Effector memory CD8-positive, alpha-beta T cell (primary cell): ENCODE measurements at regions not wholly inside any gene's neighbourhood (a gene's known extent, or its start where the extent isn't known, plus 50 kb on each side); places are given as distances from the start of the nearest gene placed in this dataset.

ENCODE experiments used
- ATAC-seq: fragments of 150-1000 bp; cut with Tn5 transposase; replicated peaks from 2 replicates; pipeline ENCODE4 v1.10.0; 2021; ENCODE audit warnings: mild to moderate bottlenecking, moderate library complexity
- DNase-seq, 3 experiments: peaks; one replicate each; pipeline ENCODE4 v3.0.0; 2021
- H3K27ac Mint-ChIP-seq, 2 donors: one replicate each; pipeline ENCODE4 v1.8.0; 2022; ENCODE audit warnings: mild to moderate bottlenecking in 2 of 2, mixed read lengths in 2 of 2, moderate library complexity in 2 of 2
- H3K27me3 Mint-ChIP-seq, 2 donors: one replicate each; pipeline ENCODE4 v1.8.0; 2022; ENCODE audit warnings: mixed read lengths in 2 of 2
- H3K36me3 Mint-ChIP-seq: one replicate; pipeline ENCODE4 v1.8.0; 2022; ENCODE audit warnings: mild to moderate bottlenecking, moderate library complexity, mixed read lengths; ENCODE audit not compliant: insufficient read depth
- H3K4me1 Mint-ChIP-seq, 2 donors: one replicate each; pipeline ENCODE4 v1.8.0; 2022; ENCODE audit warnings: low read depth in 2 of 2, mixed read lengths in 2 of 2
- H3K4me3 Mint-ChIP-seq, 2 donors: one replicate each; pipeline ENCODE4 v1.8.0; 2022; ENCODE audit warnings: mild to moderate bottlenecking in 2 of 2, mixed read lengths in 2 of 2, moderate library complexity in 2 of 2
- H3K9me3 Mint-ChIP-seq, 2 donors: one replicate each; pipeline ENCODE4 v1.8.0; 2022; ENCODE audit warnings: mixed read lengths in 2 of 2

DNA sequence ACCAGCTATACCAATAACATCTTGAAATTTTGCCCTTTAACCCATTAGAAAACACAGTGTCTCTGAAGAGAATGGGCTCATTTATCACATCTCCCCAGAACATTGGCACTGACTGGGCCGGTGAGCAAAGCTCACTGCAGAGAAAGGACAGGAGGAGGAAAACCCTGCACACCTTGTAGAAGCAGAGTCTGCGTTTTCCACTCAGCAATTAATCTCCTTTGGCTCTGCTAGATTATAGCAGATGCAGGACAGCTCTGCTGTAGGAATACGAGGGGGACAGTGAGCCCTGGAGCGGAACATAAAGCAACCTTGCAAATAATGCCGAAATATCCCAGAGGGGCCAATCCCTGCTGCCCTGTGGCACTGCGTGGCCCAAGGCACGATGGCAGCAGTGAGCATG, 113.9 kb downstream of the TSN start:
- Mint-ChIP-seq H3K27me3 (peaks cover 12 to 29% of the 10 kb centered on the region in 2 donors), H3K4me3 (no peak overlapping the region)
- no peak for ATAC-seq

DNA sequence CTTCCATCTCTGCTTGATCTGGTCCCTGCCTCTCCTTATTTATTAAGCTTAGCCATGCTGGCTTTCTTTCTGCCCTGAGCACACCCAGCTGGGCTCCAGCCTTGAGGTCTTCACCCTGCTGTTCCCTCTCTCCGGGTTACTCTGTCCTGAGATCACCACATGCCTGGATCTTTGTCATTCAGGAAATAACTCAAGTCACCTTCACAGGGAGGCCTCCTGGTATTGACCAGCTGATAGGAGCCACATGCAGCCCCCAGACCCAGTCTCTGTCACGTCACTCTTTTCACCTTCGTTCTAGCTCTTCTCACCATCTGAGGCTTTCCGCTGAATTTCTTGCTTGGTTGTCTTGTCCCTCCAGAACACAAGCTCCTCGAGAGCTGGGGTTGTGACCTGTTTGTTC, 114.4 kb downstream of the TSN start:
- Mint-ChIP-seq H3K9me3 (no peaks in the 10 kb centered on the region), H3K4me3 (no peak overlapping the region), H3K4me1 (no peaks in the 10 kb centered on the region), H3K27me3 (peaks cover 12 to 29% of the 10 kb centered on the region in 2 donors), H3K36me3 (no peaks in the 10 kb centered on the region), H3K27ac (no peak overlapping the region)
- ATAC-seq (no peak), DNase-seq (no peak)

More for the DNA sequence above, 113.9 kb downstream of the TSN start:
- Mint-ChIP-seq H3K9me3 (no peaks in the 10 kb centered on the region), H3K36me3 (no peaks in the 10 kb centered on the region), H3K4me1 (no peaks in the 10 kb centered on the region), H3K27ac (no peak overlapping the region)
- no peak for DNase-seq

DNA sequence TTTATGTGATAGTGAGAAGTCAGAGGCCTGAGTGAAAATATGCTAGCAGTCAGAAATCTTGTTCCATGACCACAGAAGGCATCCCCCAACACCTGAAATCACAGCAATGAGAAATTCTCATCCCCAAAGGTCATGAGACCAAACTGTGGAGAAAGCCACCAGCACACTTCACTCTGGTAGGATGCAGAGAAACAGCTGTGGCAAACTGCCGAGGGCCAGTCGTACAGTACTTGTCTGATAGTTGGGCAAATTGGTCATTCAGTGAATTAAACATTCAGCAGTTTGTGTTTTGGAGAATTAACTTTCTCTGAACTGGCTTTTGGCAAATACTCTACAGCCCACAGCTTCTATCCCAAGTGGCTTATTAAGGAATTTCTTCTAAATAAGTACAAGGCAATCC, 117.2 kb downstream of the TSN start:
- H3K27ac Mint-ChIP-seq: no peak overlapping the region
- no peak for ATAC-seq
- H3K4me3 Mint-ChIP-seq: no peak overlapping the region
- no peaks in the 10 kb centered on the region for H3K4me1 Mint-ChIP-seq
- H3K36me3 Mint-ChIP-seq: no peaks in the 10 kb centered on the region
- H3K9me3 Mint-ChIP-seq: no peaks in the 10 kb centered on the region
- peaks cover 12 to 16% of the 10 kb centered on the region in 2 donors for H3K27me3 Mint-ChIP-seq
- no peak for DNase-seq

DNA sequence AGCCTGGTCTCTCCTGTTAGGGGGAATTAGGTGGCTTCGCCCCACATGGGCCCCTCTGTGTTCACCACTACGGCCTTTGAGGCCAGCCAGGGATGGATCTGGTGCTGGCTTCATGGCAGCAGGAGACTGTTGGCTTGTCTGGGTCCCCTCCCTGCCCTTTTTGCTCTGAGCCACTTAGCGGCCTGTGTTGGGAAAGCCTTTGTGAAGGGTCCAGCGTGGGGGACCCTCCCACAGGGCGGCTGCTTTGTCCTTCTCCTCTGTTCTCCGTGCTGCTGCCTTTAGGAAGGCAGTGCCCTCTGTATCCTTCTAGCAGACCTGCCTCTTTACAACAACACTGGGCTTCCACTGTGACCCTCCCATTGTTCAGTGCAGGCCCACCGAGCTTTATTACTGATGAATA, 118.4 kb downstream of the TSN start:
- Mint-ChIP-seq H3K27me3 (peaks cover 18 to 19% of the 10 kb centered on the region in 2 donors), H3K36me3 (no peaks in the 10 kb centered on the region)

DNA sequence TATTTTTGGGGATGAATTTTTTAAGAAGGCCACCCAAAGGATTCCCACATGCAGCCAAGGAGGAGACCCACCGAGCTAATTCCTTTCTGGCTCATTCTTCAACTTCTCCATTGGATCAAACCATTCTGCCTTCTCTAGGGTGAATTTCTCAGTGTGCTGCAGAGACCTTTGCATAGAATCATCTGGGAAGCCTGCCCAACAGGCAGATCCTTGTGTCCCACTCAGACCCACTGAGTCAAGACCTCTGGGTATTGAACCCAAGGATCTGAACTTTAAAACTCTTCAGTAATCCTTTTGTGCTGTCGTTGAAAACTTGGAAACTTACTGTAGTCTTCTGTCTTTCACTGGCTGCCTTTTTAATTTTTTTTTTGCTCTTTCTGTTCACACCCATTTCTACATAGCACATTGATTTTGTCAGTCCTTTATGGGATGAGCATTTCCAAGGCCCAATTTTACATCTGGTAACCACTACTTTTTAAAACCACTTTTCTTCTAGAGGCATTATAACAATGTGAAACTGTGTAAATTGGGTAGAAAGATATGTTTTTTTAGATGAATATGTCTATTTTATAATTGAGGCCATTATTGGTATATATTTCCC, 120.2 kb downstream of the TSN start:
- no peaks in the 10 kb centered on the region for H3K4me1 Mint-ChIP-seq
- ATAC-seq: no peak
- no peak overlapping the region for H3K4me3 Mint-ChIP-seq
- peaks cover 20 to 24% of the 10 kb centered on the region in 2 donors for H3K27me3 Mint-ChIP-seq
- H3K9me3 Mint-ChIP-seq: no peaks in the 10 kb centered on the region
- no peak overlapping the region for H3K27ac Mint-ChIP-seq
- no peaks in the 10 kb centered on the region for H3K36me3 Mint-ChIP-seq
- no peak for DNase-seq

More for the DNA sequence above, 118.4 kb downstream of the TSN start:
- Mint-ChIP-seq H3K27ac (no peak overlapping the region), H3K4me1 (no peaks in the 10 kb centered on the region), H3K4me3 (no peak overlapping the region), H3K9me3 (no peaks in the 10 kb centered on the region)
- no peak for ATAC-seq
- DNase-seq: no peak

DNA sequence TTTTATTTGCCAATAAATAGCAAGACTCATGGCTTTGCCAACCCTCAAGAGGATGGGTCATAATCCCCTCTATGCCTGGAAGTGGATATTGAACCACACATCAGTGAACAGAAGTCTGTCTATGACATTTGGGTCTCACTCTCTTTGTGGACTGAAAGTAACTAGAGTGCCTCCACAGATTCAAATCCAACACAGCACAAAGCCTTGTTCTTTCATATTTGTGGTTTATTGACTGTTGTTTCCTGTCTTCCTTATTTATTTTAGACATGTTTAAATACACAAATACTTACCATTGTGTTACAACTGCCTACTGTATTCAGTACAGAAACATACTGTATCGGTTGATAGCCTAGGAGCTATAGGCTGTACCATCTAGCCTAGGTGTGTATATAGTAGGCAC, 121.9 kb downstream of the TSN start:
- Mint-ChIP-seq H3K9me3 (no peaks in the 10 kb centered on the region), H3K4me3 (no peak overlapping the region), H3K27me3 (peaks cover 30 to 37% of the 10 kb centered on the region in 2 donors), H3K4me1 (no peaks in the 10 kb centered on the region), H3K27ac (no peak overlapping the region), H3K36me3 (no peaks in the 10 kb centered on the region)
- ATAC-seq: no peak
- no peak for DNase-seq

DNA sequence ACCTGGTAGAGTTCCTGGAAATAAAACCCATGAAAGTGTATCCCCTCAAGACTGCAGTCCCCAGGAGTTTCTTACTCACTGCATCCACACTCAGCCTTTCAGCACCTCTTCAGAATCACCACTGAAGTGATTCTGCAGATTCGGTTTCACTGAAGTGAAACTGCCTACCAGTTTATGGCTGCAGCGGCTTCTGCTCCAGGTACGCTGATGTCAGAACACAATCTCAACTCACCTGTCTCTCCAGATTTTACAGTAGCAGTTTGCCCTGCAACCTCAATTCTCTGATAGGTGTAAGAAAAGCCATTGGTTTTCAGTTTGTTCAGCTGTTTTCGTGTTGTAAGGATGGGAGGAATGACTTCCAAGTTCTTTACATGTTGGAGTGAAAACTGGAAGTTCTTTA, 124.8 kb downstream of the TSN start:
- no peak for ATAC-seq
- Mint-ChIP-seq H3K4me1 (no peaks in the 10 kb centered on the region), H3K27me3 (peaks cover 45 to 55% of the 10 kb centered on the region in 2 donors), H3K9me3 (no peaks in the 10 kb centered on the region), H3K4me3 (no peak overlapping the region), H3K27ac (no peak overlapping the region), H3K36me3 (peaks cover 3% of the 10 kb centered on the region)
- DNase-seq: no peak

DNA sequence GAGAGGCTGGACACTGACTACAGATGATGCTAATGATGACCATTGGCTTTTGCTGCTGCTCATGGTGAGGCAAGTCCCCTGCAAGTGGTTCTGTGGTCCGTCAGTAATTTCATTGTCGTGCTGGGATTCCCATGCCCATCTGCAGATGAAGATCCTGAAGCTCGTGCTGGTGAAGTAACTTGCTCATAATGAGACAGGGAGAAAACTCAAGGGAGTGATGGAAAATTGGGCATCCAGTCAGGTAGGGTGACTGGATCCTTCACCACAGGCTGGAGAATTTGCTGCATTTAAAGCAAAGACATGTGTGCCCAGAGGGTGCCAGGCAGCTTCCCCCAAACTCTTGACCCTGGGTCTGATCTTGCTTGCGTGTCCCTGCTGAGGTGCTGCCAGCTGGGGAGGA, 125.6 kb downstream of the TSN start:
- DNase-seq (no peak), ATAC-seq (no peak)
- peaks cover 52 to 62% of the 10 kb centered on the region in 2 donors for H3K27me3 Mint-ChIP-seq
- peaks cover 3% of the 10 kb centered on the region for H3K36me3 Mint-ChIP-seq
- no peak overlapping the region for H3K27ac Mint-ChIP-seq
- H3K9me3 Mint-ChIP-seq: no peaks in the 10 kb centered on the region
- H3K4me3 Mint-ChIP-seq: no peak overlapping the region
- no peaks in the 10 kb centered on the region for H3K4me1 Mint-ChIP-seq

DNA sequence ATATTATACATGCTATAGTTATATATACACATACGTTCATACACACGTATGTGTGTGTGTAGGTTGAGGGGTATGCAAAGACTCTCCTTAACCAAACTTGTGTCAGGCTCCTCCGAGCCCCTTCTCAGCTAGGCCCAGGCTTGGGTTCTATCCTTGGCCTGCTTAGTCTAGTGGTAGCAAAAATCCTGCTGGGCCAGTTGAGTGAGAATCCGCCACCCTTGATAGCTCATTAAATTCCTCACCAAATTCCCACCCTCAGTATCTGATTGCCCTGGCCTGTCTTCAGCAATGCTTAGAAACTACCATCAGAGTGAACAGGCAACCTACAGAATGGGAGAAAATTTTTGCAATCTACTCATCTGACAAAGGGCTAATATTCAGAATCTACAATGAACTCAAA, 126.5 kb downstream of the TSN start:
- Mint-ChIP-seq H3K36me3 (peaks cover 3% of the 10 kb centered on the region), H3K4me3 (no peak overlapping the region), H3K27me3 (peaks cover 59 to 70% of the 10 kb centered on the region in 2 donors), H3K27ac (no peak overlapping the region), H3K4me1 (no peaks in the 10 kb centered on the region), H3K9me3 (no peaks in the 10 kb centered on the region)
- no peak for ATAC-seq
- DNase-seq: no peak

DNA sequence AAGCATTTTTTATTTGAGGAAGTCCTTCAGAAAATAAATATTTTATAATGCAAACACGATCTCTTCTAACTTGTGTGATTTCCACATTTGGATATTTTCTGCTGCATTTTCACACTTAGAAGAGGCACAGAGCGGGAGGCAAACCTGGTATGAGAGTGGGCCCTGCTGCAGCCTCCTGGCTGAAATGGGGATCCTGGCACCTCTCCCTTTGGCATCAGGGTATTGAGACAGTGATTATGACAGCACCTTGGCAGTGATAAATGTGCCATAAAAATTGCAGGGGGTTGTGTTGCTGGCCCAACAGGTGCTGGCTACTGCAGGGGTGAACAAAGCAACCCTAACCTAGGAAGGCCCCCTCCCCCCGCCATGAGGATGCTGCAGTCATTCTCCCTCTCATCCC, 128.6 kb downstream of the TSN start:
- H3K9me3 Mint-ChIP-seq: no peaks in the 10 kb centered on the region
- peaks cover 3% of the 10 kb centered on the region for H3K36me3 Mint-ChIP-seq
- no peak for DNase-seq
- no peaks in the 10 kb centered on the region for H3K4me1 Mint-ChIP-seq
- peaks cover 69 to 84% of the 10 kb centered on the region in 2 donors for H3K27me3 Mint-ChIP-seq
- no peak overlapping the region for H3K4me3 Mint-ChIP-seq
- no peak overlapping the region for H3K27ac Mint-ChIP-seq
- ATAC-seq: no peak

DNA sequence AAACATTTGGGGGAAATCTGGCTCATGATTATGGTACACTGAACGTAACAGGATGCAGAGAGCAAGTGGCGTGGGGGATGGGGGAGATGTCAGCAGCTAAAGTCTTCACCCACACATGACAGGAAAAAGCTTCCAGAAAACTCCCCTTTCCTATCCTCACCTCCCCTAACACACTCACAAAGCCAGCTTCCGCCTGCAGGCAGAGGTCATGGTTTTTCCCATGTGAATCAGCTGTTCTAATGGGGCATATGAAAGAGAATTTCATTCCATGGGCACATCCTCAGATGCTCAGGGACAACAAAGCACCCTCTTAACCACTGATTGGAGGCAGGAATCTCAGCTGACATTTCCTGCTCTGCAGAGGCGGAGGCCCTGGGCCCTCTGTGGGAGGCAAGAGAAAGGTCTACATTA, 129.1 kb downstream of the TSN start:
- no peaks in the 10 kb centered on the region for H3K9me3 Mint-ChIP-seq
- no peak overlapping the region for H3K4me3 Mint-ChIP-seq
- DNase-seq (no peak), ATAC-seq (no peak)
- no peak overlapping the region for H3K27ac Mint-ChIP-seq
- H3K27me3 Mint-ChIP-seq: peaks cover 65 to 82% of the 10 kb centered on the region in 2 donors
- peaks cover 3% of the 10 kb centered on the region for H3K36me3 Mint-ChIP-seq
- H3K4me1 Mint-ChIP-seq: no peaks in the 10 kb centered on the region

DNA sequence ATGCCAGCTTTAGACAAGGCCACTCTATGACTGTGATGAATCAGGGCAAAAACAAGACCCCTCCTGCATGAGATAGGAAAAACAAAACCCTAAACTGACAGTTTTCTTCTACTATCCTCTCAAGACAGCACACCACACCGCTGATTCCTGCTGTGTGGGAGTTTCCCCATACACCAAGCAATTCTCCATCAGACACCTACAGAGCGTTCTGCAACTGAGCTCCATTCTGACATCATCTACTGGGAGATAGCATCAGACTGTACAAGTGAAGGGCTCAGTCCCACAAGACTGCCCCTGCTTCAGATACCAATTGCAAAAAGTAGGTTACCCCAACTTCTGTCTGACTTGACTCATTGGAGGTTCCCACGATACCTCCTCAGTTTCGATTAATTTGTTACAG, 130.6 kb downstream of the TSN start:
- DNase-seq (no peak), ATAC-seq (no peak)
- peaks cover 3% of the 10 kb centered on the region for H3K36me3 Mint-ChIP-seq
- no peak overlapping the region for H3K4me3 Mint-ChIP-seq
- no peaks in the 10 kb centered on the region for H3K4me1 Mint-ChIP-seq
- no peak overlapping the region for H3K27ac Mint-ChIP-seq
- H3K27me3 Mint-ChIP-seq: peaks cover 61 to 77% of the 10 kb centered on the region in 2 donors
- H3K9me3 Mint-ChIP-seq: no peaks in the 10 kb centered on the region

DNA sequence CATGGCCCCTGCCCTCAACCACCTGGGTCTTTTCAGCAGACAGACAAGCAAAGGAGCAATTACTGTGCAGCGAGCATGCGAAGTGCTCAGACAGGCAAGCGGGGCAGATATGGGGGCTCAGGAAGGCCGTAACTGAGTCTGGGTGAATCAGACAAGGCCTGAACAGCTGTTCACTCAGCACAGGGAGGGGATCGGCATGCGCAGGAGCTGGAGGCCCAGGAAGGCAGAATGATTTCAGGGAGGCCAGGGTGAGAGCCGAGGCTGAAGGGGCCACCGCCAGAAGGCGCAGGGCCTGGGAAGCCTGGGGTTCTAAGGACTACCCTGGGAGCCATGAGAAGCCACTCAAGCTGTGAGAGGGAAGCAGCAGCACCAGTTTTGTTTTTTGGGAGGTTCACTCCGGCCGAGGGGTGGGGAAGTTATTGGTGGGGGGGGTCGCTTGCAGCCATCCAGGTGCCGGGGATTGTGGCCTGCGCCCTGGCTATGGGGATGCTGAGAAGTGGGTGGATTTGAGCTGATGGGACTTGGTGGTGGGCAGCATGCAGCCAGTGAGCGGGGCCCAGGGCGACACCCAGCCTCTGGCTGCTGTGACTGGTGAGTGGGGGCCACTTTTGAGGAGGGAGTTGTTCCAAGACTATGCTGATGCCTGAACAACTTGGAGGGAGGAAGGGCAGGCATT, 132.2 kb downstream of the TSN start:
- no peak for DNase-seq
- H3K36me3 Mint-ChIP-seq: peaks cover 3% of the 10 kb centered on the region

DNA sequence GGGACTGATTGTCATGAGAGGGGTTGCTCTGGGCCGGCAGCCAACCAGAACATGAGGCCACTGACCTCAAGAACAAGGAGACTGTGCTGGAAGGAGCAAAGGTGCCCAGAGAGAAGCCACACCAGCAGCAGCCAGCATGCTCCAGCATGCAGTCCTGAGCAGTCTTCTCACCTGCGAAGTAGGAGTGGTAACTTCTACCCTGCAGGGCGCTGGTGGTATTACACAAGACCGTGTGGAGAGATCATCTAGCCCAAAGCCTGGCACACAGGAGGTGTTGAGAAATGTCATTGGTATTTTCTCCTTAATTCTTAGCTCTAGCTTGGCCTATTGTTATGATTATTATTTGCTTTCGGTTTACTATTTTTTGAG, 132.7 kb downstream of the TSN start:
- H3K36me3 Mint-ChIP-seq: peaks cover 3% of the 10 kb centered on the region
- H3K9me3 Mint-ChIP-seq: no peaks in the 10 kb centered on the region
- ATAC-seq (no peak), DNase-seq (no peak)
- no peak overlapping the region for H3K27ac Mint-ChIP-seq
- peaks cover 54 to 64% of the 10 kb centered on the region in 2 donors for H3K27me3 Mint-ChIP-seq
- H3K4me3 Mint-ChIP-seq: no peak overlapping the region
- no peaks in the 10 kb centered on the region for H3K4me1 Mint-ChIP-seq

More for the DNA sequence above, 132.2 kb downstream of the TSN start:
- peaks cover 54 to 64% of the 10 kb centered on the region in 2 donors for H3K27me3 Mint-ChIP-seq
- no peaks in the 10 kb centered on the region for H3K4me1 Mint-ChIP-seq
- no peak overlapping the region for H3K4me3 Mint-ChIP-seq
- H3K27ac Mint-ChIP-seq: no peak overlapping the region
- H3K9me3 Mint-ChIP-seq: no peaks in the 10 kb centered on the region
- no peak for ATAC-seq
